HG03064 (cell line): ENCODE measurements at regions not wholly inside any gene's neighbourhood (a gene's known extent, or its start where the extent isn't known, plus 50 kb on each side); places are given as distances from the start of the nearest gene placed in this dataset.
"Not testable (repeated sequence)": the region's sequence is repeated elsewhere in the genome, so short reads cannot be mapped to it uniquely, and the experiment has no call there.

Source experiments
- ATAC-seq: cut with Tn5 transposase; IDR thresholded peaks from one replicate; pipeline ENCODE4 v1.9.1; 2021; ENCODE audit warnings: low read depth; ENCODE audit not compliant: unreplicated experiment

DNA sequence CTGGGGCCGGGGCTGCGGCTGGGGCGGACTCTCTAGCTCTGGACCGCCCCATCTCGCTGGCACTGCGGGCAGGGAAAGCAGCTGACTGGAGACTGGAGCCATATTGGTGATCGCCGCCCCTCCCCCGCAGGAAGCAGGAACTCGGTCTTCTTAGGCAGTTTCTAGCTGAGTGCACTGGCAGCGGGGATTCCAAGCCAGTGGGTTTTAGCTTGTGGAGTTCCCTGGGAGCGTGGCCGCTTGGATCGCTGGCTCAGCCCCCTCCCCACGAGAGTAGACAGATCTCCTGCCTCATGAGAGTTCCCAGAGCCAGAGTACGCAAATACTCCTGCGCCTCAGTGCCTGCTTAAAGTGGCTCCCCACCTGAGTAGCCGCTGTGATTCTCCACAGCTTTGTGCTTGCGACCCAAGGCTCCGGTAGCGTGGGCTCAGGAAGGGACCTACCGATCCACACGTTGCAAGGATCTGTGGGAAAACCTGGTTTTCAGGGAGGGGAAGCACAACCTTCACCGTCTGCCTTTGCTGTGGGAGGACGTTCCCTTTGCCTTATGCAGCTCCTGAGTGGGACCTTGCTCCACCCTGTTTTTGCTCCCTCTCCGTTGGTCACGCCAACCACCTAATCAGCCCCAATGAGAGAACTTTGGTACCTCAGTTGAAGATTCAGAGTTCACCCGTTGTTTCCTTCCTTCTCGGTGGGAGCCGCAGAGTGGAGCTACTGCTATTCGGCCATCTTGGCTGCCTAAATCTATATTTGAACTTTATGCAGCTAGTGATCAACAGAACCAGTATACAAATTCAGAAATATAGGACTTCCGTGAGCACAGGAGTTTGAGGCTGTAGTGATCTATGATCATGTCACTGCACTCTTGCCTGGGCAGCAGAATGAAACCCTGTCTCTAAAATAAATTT is 803.9 kb upstream of the PCDH10 start:
- ATAC-seq: no peak

DNA sequence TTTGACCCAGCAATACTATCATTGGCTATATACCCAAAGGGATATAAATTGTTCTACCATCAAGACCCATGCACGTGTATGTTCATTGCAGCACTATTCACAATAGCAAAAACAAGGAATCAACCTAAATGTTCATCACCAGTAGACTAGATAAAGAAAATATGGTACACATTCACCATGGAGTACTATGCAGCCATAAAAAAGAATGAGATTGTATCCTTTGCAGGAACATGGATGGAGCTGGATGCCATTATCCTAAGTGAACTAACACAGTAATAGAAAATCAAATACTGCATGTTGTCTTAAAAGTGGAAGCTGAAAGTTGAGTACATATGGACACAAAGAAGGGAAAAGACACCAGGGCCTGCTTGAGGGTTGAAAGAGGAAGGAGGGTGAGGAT is 803.1 kb upstream of the PCDH10 start:
- no peak for ATAC-seq

DNA sequence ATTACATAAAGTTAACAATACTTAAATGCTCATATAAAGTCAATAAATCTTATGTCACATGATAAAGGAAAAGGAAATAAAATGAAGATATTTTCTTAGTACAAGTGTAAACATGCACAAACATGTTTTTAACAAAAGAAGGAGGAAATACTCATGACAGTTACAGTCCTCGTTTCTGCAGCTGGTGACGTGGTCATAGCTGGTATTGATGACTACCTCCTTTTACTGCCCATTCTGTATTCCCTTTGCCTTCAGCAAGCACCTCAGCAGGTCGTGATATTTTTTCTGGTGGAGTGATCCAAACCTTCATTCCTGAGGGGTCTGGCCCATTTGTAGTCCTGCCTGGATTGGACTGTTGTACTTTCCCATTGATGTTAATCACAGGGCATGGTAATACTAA is 797.5 kb upstream of the PCDH10 start:
- not testable (repeated sequence) for ATAC-seq

DNA sequence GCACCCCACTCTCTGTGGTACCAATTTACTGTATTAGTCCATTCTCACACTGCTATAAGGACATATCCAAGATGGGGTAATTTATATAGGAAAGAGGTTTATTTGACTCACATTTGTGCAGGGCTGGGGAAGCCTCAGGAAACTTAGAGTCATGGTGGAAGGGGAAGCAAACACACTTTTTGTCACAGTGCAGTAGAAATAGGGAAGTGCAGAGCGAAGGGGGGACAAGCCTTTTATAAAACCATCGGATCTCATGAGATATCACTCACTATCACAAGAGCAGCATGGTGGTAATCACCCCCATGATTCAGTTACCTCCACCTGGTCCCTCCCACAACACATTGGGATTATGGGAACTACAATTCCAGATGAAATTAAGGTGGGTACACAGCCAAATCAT is 766.9 kb upstream of the PCDH10 start:
- no peak for ATAC-seq

DNA sequence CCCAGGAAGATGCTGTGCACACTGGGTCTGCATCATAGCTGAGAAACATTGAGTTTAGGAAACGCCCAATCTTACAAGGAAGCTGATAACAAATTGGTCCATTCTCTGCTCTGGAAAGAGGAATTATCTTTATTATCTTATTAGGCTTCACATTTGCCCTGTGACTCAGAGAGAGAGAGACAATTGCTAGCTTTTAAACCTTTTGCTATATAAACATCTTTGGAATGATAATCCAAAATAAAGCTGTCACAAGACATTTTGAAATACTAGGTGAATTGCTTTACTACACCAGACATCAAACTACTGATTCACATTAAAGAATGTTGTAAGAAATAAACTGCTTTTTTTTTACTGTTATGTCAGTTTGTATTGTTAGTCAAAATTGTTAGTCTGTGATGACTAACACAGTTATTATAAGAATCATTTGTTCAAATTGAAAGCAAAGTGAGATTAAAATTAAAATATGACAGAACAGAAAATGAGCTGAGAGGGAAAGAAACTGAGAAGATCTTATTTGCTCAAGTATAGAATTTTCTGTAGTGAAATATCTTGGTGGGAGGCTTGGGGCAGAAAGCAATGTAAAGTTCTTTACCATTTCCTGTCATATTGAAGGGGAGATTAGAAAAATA is 765.4 kb upstream of the PCDH10 start:
- no peak for ATAC-seq

DNA sequence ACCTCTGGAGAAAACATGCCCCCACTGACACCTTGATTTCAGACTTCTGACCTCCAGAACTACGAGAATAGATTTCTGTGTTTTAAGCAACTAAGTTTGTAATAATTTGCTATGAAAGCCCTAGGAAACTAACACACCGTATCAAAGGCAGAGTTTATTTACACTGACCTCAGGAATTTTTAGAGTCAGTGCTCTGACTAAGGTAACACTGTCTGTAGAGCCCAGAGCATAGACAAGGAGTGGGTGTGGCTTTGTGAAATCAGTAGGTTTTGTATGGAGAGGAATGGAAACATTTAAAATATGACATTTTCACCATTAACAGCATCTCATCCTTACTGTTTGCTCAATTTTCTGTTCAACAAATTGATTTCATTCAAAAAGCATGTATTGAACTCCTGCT is 764.4 kb upstream of the PCDH10 start:
- ATAC-seq: no peak

DNA sequence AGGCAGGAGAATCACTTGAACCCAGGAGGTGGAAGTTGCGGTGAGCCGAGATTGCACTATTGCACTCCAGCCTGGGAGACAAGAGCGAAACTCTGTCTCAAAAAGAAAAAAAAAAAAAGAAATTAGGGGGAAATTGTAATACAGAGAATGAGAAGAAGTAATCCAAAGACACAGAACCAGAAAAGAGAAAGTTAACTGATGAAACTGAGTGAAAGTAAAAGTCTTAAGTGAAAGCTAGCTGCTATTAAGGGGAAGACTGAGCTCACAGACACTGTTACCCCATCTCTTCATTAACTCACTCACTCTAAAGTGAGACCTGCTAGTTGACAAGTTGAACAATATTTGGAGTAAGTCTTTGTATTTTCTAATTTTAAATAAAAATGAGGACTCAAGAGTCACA is 763.0 kb upstream of the PCDH10 start:
- ATAC-seq: no peak

DNA sequence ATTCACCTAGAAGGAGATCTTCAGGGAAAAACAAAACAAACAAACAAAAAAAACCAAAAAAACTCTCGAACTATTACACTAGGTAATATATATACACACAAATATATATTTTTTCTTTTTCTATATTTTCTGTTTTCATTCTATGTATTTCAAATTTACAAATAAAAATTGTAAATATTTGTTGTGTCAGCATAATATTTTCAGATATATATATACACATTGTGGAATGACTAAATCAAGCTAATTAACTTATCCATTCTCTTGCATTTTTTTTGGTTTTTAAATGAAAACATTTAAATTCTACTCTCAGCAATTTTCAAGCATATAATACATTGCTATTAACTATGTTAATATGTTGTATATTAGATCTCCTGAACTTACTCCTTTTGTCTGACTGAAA is 762.0 kb upstream of the PCDH10 start:
- ATAC-seq: no peak

DNA sequence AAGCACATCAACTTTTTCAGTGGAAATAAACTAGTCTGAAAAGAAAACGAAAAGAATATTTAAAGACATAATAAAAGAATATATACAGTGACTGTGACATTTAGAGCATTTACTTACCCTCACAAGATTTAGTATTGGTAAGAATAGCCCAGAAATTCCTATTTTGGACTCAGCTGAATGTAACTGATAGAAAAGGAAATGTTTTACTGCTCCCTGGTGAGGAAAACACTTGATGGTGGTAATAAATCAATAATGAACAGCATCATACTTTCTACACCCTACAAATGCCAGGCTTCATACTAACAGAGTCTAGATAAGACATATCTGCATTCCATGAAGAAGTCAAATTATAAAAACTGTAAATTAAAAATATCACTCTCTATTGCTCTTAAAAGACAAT is 753.5 kb upstream of the PCDH10 start:
- no peak for ATAC-seq

DNA sequence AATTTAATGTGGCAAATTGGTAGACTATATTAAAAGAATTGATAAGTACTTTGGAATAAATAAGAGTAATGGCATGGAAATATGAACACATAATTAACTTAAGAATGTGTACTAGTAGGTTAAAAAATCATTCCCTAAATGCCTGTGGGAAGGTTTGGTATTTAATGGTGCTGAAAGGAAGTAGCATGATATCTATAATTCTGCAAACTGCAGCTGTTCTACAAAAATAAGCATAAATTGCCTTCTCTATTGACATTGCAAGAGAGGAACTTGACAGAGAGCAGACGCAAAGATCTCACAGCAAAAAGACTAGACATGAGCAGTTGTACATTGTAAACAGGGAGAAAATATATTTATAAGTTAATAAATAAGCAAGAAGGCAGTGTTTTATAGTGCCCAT is 752.5 kb upstream of the PCDH10 start:
- ATAC-seq: no peak

DNA sequence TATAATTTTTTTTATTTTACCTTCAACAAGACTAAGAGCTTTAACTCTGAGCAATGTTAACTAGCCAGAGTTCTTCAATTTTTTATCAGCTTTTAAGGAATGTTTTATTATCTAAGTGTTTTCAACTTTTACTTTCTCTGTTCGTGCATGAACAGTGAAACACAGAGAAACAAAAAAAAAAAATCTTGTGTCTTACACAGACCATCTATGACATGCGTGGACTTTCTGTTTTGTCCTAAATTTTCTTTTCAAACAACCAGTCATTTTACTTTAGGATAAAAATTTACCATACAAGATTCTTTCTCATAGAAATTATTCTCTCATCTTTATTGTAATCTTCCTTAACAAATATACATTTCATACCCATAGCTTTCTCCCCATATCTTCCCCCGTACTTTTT is 731.9 kb upstream of the PCDH10 start:
- no peak for ATAC-seq

DNA sequence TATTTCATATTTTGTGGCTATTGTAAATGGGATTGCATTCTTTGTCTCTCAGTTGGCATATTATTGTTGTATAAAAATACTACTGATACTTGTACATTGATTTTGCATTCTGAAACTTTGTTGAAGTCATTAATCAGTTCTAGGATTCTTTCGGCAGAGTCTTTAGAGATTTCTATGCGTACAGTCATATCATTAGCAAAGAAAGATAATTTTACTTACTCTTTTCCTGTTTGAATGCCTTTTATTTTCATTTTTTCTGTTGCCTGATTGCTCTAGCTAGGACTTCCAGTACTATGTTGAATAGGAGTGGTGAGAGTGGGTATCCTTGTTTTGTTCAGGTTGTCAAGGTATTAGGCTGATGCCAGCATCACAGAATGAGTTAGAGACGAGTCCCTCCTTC is 722.0 kb upstream of the PCDH10 start:
- no peak for ATAC-seq

DNA sequence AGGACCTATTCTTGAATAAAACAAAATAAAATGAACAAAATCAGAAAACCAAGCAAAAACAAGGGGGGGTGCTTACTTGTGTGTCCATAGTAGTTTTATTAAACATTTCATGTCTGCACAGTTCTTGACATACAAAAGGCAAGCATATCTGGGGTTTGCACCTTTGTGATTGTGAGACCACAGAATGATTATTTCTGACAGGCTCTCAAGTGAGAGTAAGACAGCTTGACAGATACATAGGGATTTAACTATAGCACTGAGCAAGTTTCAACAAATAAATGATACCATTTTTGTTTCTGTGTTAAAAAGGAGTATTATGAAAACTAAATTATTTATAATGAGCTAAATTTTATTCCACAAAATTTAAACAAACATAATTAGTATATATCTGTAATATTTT is 712.0 kb upstream of the PCDH10 start:
- ATAC-seq: no peak

DNA sequence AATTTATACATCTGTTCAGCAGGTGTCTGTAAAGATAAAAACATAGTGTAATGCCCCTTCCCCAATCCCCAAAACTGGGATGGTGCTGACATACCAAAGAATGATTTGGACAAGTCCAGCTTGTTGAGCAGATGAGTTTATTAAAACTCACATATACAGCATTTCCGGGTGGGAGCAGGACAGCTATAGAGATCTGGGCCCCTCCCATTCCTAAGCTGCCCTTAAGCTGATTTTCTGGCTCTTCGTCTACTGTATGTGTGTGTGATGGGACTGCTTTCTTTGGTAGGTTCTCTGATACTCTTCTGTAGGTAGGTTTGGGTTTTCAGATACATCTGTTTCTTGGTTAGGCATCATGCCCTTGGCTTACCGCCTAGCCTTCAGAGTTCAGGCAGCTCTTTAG is 703.7 kb upstream of the PCDH10 start:
- no peak for ATAC-seq

DNA sequence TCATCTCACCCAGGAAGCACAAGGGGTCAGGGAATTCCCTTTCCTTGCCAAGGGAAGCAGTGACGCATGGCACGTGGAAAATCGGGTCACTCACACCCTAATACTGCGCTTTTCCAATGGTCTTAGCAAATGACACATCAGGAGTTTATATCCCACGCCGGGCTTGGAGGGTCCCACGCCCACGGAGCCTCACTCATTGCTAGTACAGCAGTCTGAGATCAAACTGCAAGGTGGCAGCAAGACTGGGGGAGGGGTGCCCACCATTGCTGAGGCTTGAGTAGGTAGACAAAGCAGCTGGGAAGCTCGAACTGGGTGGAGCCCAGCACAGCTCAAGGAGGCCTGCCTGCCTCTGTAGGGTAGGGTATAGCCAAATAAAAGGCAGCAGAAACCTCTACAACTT is 691.1 kb upstream of the PCDH10 start:
- ATAC-seq: not testable (repeated sequence)

DNA sequence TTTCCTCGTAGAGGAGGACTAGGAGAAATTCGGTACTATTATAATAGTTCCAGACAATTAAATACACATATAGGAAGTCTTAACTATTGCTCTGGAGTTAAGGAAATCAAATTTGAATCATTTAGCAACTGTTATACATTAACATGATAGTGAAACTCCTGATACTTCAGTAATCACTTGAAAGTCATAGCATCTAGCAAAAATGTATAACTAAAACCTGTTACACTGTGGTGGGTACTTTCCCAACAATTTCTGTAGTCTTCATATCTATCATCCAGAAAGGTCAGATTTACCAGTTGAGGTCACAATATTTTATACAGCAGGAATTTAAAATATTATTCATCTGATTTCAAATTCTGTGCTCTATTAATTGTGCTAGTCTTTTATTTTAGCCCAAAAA is 669.6 kb upstream of the PCDH10 start:
- no peak for ATAC-seq

DNA sequence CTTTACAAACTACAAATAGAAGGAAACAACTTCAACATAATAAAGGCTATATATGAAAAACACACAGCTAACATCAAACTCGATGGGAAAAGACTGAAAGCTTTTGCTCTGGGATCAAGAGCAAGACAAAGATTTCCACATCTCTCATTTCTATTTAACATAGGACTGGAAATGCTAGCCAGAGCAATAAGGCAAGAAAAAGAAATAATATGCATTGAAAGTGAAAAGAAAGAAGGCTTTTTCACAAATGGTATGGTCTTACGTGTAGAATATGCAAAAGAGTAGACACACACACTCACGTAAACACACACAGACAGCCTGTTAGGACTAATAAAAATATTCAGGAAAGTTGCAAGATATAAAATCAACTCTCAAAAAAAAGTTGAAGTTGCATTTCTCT is 660.5 kb upstream of the PCDH10 start:
- no peak for ATAC-seq

DNA sequence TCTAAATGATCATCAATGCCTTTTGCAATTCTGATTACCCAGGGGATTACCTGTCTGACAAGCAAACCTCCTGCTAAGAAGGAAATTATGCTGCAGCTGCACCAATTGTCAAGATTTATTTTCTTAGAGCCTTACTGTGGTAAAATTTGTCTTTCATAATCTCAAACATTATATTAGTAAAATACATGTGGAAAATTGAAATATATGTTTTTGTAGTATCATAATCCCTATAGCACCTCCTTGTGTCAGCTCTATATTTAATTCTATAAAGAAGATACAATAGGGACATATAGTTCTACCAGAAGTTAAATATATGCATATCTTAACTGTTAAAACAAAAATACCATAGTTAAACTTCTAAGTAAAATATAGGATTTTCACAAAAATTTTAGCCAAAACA is 655.6 kb upstream of the PCDH10 start:
- no peak for ATAC-seq

DNA sequence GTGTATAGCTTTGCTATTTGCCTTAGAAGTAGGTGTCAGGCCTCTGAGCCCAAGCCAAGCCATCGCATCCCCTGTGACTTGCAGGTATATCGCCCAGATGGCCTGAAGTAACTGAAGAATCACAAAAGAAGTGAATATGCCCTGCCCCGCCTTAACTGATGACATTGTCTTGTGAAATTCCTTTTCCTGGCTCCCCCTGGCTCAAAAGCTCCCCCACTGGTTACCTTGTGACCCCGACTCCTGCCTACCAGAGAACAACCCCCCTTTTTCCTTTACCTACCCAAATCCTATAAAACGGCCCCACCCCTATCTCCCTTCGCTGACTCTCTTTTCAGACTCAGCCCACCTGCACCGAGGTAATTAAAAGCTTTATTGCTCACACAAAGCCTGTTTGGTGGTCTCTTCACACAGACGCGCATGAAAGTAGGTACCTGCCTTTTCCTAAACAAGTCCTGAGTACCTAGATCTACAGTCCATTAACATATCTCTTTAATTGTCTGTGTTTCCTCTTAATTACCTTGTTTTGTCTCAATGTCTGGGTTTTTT is 653.8 kb upstream of the PCDH10 start:
- not testable (repeated sequence) for ATAC-seq

DNA sequence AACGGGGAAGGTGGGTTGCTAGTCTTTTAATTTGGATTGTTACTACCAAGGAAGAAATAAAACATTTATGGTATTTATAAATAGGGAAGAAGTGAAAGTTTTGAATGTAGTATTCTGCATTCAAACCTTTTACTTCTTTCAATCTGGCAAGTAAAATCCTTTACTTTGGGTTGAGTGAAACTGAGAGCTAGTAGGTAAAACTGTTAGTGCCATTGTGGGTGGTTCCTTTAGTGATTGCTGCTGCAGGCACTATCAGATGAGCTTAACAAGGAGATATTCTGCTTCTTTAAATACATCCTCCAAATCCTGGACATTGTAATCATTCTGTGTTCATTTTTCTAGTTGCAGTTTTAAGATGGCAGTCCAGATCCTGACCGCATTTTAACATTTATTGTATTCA is 650.9 kb upstream of the PCDH10 start:
- no peak for ATAC-seq

DNA sequence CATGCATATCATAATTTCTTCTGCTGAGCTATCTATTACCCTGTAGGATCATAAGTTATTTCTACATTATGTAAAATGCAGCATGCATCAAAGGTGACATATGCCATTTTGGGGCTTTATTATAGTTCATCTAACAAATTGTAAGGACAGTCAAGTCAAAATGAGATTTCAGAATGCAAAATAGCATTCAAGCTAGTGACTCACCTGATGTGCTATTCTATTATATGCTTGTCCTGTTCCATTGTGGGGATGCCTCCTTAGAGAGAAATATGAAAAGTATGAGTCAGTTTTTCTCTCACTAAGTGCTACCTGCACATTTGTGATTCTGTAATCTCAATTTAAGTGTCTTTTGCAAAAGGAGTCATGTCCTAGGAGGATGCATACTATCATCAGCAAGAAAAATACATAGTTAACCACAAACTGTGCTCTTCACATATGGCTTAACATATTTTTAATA is 647.0 kb upstream of the PCDH10 start:
- no peak for ATAC-seq

DNA sequence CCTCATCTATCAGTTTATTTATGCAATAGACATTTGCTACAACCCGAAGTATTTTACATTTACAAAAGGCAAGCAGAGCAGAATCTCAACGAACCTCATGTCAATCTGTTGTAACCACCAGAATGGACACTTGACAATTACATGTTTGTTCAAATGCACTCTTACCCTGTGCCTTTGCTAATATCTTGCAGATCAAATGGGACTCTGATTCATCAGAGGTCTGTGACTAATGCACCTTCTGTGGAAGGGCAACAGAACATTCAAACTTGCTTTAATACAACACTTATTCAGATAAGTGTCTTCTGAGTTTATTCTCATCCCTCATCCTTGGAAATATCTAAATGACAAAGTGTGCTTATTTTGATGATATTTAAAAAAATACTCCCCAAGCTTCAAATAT is 644.7 kb upstream of the PCDH10 start:
- no peak for ATAC-seq
